Tibial nerve (tissue), 4 donors: ENCODE measurements at regions not wholly inside any gene's neighbourhood (a gene's known extent, or its start where the extent isn't known, plus 50 kb on each side); places are given as distances from the start of the nearest gene placed in this dataset.

ENCODE experiments used
- DNase-seq, 2 donors: peaks; one replicate each; pipeline ENCODE4 v3.0.0-alpha.2; 2019; ENCODE audit warnings: low spot score in 2 of 2
- H3K27ac ChIP-seq, 4 donors: fragments of 200-600 bp; sonication (generic) in 3 of 4; one replicate each; pipeline ENCODE4 v1.5.1; 2017 to 2019; ENCODE audit warnings: mild to moderate bottlenecking in 1 of 4
- H3K27me3 ChIP-seq, 2 donors: fragments of 200-600 bp; sonication (generic) in 1 of 2; one replicate each; pipeline versions ENCODE4 v1.5.1 to v1.6.0; 2017 to 2019
- H3K36me3 ChIP-seq, 3 donors: fragments of 200-600 bp; sonication (generic); one replicate each; pipeline ENCODE4 v1.5.1; 2018 to 2019
- H3K4me1 ChIP-seq, 4 donors: fragments of 200-600 bp; sonication (generic) in 3 of 4; one replicate each; pipeline ENCODE4 v1.5.1; 2017 to 2019
- H3K4me3 ChIP-seq, 4 donors: fragments of 200-600 bp; sonication (generic) in 3 of 4; one replicate each; pipeline ENCODE4 v1.5.1; 2017 to 2019; ENCODE audit warnings: mild to moderate bottlenecking in 1 of 4, moderate library complexity in 1 of 4
- H3K9me3 ChIP-seq, 4 donors: fragments of 200-600 bp; sonication (generic) in 3 of 4; one replicate each; pipeline ENCODE4 v1.5.1; 2017 to 2019
- CTCF ChIP-seq, 5 experiments: fragments of 200-600 bp in 3 of 5; fragments of 450-650 bp in 2 of 5; sonication (generic) in 3 of 5; IDR thresholded peaks; one replicate each; pipeline ENCODE4 v1.5.1; 2016 to 2019; ENCODE audit warnings: antibody characterized with exemption in 5 of 5, mild to moderate bottlenecking in 3 of 5, moderate library complexity in 2 of 5
- EP300 ChIP-seq, 2 donors: sonication (generic); formaldehyde crosslinking; IDR thresholded peaks; one replicate each; pipeline ENCODE4 v1.6.1; 2017; ENCODE audit warnings: antibody characterized with exemption in 2 of 2, mild to moderate bottlenecking in 1 of 2
- POLR2A ChIP-seq, 2 donors: fragments of 450-650 bp; IDR thresholded peaks; one replicate each; pipeline ENCODE4 v1.6.1; 2017; ENCODE audit warnings: antibody characterized with exemption in 2 of 2, mild to moderate bottlenecking in 2 of 2, moderate library complexity in 2 of 2
- WGBS, 2 donors: methylation state at CpG; one replicate each; pipeline ENCODE4 v1.1.5; 2018; 5-methylcytosine and 5-hydroxymethylcytosine counted together

- TF ChIP-seq CTCF (IDR thresholded peaks at IDR 0.05), result no peak
- no peak for TF ChIP-seq POLR2A (IDR thresholded peaks at IDR 0.05)
- TF ChIP-seq EP300 (IDR thresholded peaks at IDR 0.05), result no peak
- DNase-seq, result no peak
- H3K9me3 ChIP-seq, result peaks cover 0 to 8% (median 0%) of the 10 kb centered on the region in 4 donors
- H3K4me3 ChIP-seq, result no peak overlapping the region
- H3K27me3 ChIP-seq, result no peaks in the 10 kb centered on the region
- H3K4me1 ChIP-seq, result no peaks in the 10 kb centered on the region
- no peaks in the 10 kb centered on the region for H3K36me3 ChIP-seq
- WGBS, 2 donors, result 33 to 37% methylated on average over 4 of the region's 4 CpGs
- no peak overlapping the region for H3K27ac ChIP-seq
Observed at GRCh38 chr6:3584606-3585005, 127.8 kb upstream of the SLC22A23 start.

GRCh38 chr6:3581469-3581868, 124.6 kb upstream of the SLC22A23 start:
- Histone ChIP-seq H3K4me3 (no peak overlapping the region), H3K4me1 (no peaks in the 10 kb centered on the region), H3K36me3 (no peaks in the 10 kb centered on the region), H3K9me3 (no peaks in the 10 kb centered on the region), H3K27me3 (no peaks in the 10 kb centered on the region), H3K27ac (no peak overlapping the region)
- DNase-seq, result no peak
- TF ChIP-seq CTCF (IDR thresholded peaks at IDR 0.05), result no peak
- TF ChIP-seq EP300 (IDR thresholded peaks at IDR 0.05), result no peak
- TF ChIP-seq POLR2A (IDR thresholded peaks at IDR 0.05), result no peak
- 85 to 99% methylated on average over 3 of the region's 3 CpGs for WGBS, 2 donors

GRCh38 chr6:3579652-3580175, 122.9 kb upstream of the SLC22A23 start:
- no peak overlapping the region for H3K4me3 ChIP-seq
- 79 to 88% methylated on average over 13 of the region's 13 CpGs for WGBS, 2 donors
- no peak for DNase-seq
- no peak overlapping the region for H3K27ac ChIP-seq
- H3K4me1 ChIP-seq, result no peaks in the 10 kb centered on the region
- TF ChIP-seq CTCF (IDR thresholded peaks at IDR 0.05) (no peak), POLR2A (IDR thresholded peaks at IDR 0.05) (no peak), EP300 (IDR thresholded peaks at IDR 0.05) (no peak)
- no peaks in the 10 kb centered on the region for H3K36me3 ChIP-seq
- H3K9me3 ChIP-seq, result no peaks in the 10 kb centered on the region
- no peaks in the 10 kb centered on the region for H3K27me3 ChIP-seq

GRCh38 chr6:3578981-3579380, 122.1 kb upstream of the SLC22A23 start:
- no peaks in the 10 kb centered on the region for H3K9me3 ChIP-seq
- TF ChIP-seq CTCF (IDR thresholded peaks at IDR 0.05) (no peak), POLR2A (IDR thresholded peaks at IDR 0.05) (no peak), EP300 (IDR thresholded peaks at IDR 0.05) (no peak)
- 84 to 90% methylated on average over 4 of the region's 4 CpGs for WGBS, 2 donors
- no peak overlapping the region for H3K27ac ChIP-seq
- no peaks in the 10 kb centered on the region for H3K36me3 ChIP-seq
- no peak overlapping the region for H3K4me3 ChIP-seq
- H3K4me1 ChIP-seq, result no peaks in the 10 kb centered on the region
- H3K27me3 ChIP-seq, result no peaks in the 10 kb centered on the region
- DNase-seq, result no peak

- TF ChIP-seq CTCF (IDR thresholded peaks at IDR 0.05) (no peak), EP300 (IDR thresholded peaks at IDR 0.05) (no peak), POLR2A (IDR thresholded peaks at IDR 0.05) (no peak)
- Histone ChIP-seq H3K27ac (no peak overlapping the region), H3K4me3 (no peak overlapping the region), H3K9me3 (no peaks in the 10 kb centered on the region), H3K4me1 (no peaks in the 10 kb centered on the region), H3K36me3 (no peaks in the 10 kb centered on the region), H3K27me3 (no peaks in the 10 kb centered on the region)
- no peak for DNase-seq
- WGBS, 2 donors, result 58 to 64% methylated on average over 7 of the region's 7 CpGs
Observed at GRCh38 chr6:3577517-3577916, 120.7 kb upstream of the SLC22A23 start.
